ENCODE measurements at regions not wholly inside any gene's neighbourhood (a gene's known extent, or its start where the extent isn't known, plus 50 kb on each side); places are given as distances from the start of the nearest gene placed in this dataset.
"Not testable (repeated sequence)": the region's sequence is repeated elsewhere in the genome, so short reads cannot be mapped to it uniquely, and the experiment has no call there.

DNA sequence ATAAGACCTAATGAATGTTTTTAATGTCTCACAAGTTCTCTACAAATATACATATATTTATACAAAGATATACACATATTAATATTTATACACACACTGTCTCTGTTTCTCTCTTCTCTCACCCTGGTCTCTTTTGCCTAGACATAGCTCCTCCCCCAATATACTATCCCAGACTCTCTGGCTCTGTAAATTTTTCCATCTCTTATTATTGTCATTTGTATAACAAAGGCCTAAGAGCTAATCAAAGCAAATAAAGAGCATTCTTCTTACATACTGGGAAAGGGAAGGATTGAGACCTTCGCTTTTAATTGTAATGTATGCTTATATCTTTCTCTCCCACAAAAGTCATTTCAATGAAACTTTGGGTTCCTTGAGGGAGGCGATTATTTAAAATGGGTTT, 318.1 kb downstream of the ADAMTS20 start:
- no peaks in the 10 kb centered on the region for H3K4me1 ChIP-seq (ENCODE audit: insufficient read depth)
- 98% methylated on average over 2 of the region's 2 CpGs for WGBS
- no peak overlapping the region for H3K27ac ChIP-seq (ENCODE audit: low read depth)
- no peaks in the 10 kb centered on the region for H3K36me3 ChIP-seq (ENCODE audit: insufficient read depth)
- no peak overlapping the region for H3K4me3 ChIP-seq (ENCODE audit: low read depth, low read length)
- DNase-seq (ENCODE audit: extremely low spot score) = no peak

- no peak overlapping the region for H3K27ac ChIP-seq (ENCODE audit: low read depth)
- 98% methylated on average over 2 of the region's 2 CpGs for WGBS
- peaks cover 3% of the 10 kb centered on the region for H3K36me3 ChIP-seq (ENCODE audit: insufficient read depth)
- DNase-seq (ENCODE audit: extremely low spot score) = no peak
- no peak overlapping the region for H3K4me3 ChIP-seq (ENCODE audit: low read depth, low read length)
- no peaks in the 10 kb centered on the region for H3K4me1 ChIP-seq (ENCODE audit: insufficient read depth)
Observed at GRCh38 chr12:43226151-43226550, 325.9 kb downstream of the ADAMTS20 start.

GRCh38 chr12:43224190-43224805, 327.7 kb downstream of the ADAMTS20 start:
- WGBS = 96% methylated on average over 35 of the region's 36 CpGs
- not testable (repeated sequence) for H3K4me3 ChIP-seq (ENCODE audit: low read depth, low read length); H3K4me1 ChIP-seq (ENCODE audit: insufficient read depth); H3K27ac ChIP-seq (ENCODE audit: low read depth); H3K36me3 ChIP-seq (ENCODE audit: insufficient read depth); DNase-seq (ENCODE audit: extremely low spot score)

GRCh38 chr12:43222796-43223195, 329.2 kb downstream of the ADAMTS20 start:
- Histone ChIP-seq H3K27ac (ENCODE audit: low read depth) (no peak overlapping the region), H3K36me3 (ENCODE audit: insufficient read depth) (peaks cover 3% of the 10 kb centered on the region), H3K4me1 (ENCODE audit: insufficient read depth) (no peaks in the 10 kb centered on the region), H3K4me3 (ENCODE audit: low read depth, low read length) (no peak overlapping the region)
- no peak for DNase-seq (ENCODE audit: extremely low spot score)
- 64% methylated on average over 3 of the region's 3 CpGs for WGBS

GRCh38 chr12:43221216-43221615, 330.8 kb downstream of the ADAMTS20 start:
- H3K27ac ChIP-seq (ENCODE audit: low read depth) = no peak overlapping the region
- 90% methylated on average over 4 of the region's 4 CpGs for WGBS
- H3K4me3 ChIP-seq (ENCODE audit: low read depth, low read length) = no peak overlapping the region
- H3K36me3 ChIP-seq (ENCODE audit: insufficient read depth) = no peaks in the 10 kb centered on the region
- DNase-seq (ENCODE audit: extremely low spot score) = no peak
- H3K4me1 ChIP-seq (ENCODE audit: insufficient read depth) = no peaks in the 10 kb centered on the region

DNA sequence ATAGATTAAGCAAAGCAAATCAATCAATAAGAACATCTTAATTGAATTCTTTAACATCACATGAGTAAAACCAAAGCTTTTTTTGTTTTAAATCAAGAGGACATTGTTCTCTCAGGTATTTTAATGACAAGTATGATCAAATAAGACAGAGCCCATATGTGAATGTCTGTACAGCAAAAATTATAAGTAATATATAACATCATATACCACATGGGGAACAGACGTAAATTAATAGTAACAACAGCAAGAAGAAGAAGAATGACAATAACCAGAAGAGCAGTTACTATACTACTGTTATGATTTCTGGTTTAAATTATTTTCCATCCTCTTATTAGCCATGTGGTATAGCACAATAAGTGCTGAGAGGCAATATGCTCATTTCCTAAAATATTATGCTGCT, 335.5 kb downstream of the ADAMTS20 start:
- 80% methylated on average over 1 of the region's 1 CpG for WGBS
- H3K4me1 ChIP-seq (ENCODE audit: insufficient read depth) = no peaks in the 10 kb centered on the region
- H3K36me3 ChIP-seq (ENCODE audit: insufficient read depth) = no peaks in the 10 kb centered on the region
- no peak overlapping the region for H3K4me3 ChIP-seq (ENCODE audit: low read depth, low read length)
- no peak for DNase-seq (ENCODE audit: extremely low spot score)
- no peak overlapping the region for H3K27ac ChIP-seq (ENCODE audit: low read depth)

- no peak overlapping the region for H3K4me3 ChIP-seq (ENCODE audit: low read depth, low read length)
- H3K4me1 ChIP-seq (ENCODE audit: insufficient read depth) = no peaks in the 10 kb centered on the region
- DNase-seq (ENCODE audit: extremely low spot score) = no peak
- H3K27ac ChIP-seq (ENCODE audit: low read depth) = no peak overlapping the region
- no peaks in the 10 kb centered on the region for H3K36me3 ChIP-seq (ENCODE audit: insufficient read depth)
- 78% methylated on average over 5 of the region's 5 CpGs for WGBS
Observed at GRCh38 chr12:43214166-43214565, 337.8 kb downstream of the ADAMTS20 start.

GRCh38 chr12:43213608-43214007, 338.4 kb downstream of the ADAMTS20 start:
- no peaks in the 10 kb centered on the region for H3K36me3 ChIP-seq (ENCODE audit: insufficient read depth)
- no peaks in the 10 kb centered on the region for H3K4me1 ChIP-seq (ENCODE audit: insufficient read depth)
- no peak for DNase-seq (ENCODE audit: extremely low spot score)
- no peak overlapping the region for H3K4me3 ChIP-seq (ENCODE audit: low read depth, low read length)
- no peak overlapping the region for H3K27ac ChIP-seq (ENCODE audit: low read depth)
- whole genome bisulfite sequencing = 94% methylated on average over 3 of the region's 3 CpGs

DNA sequence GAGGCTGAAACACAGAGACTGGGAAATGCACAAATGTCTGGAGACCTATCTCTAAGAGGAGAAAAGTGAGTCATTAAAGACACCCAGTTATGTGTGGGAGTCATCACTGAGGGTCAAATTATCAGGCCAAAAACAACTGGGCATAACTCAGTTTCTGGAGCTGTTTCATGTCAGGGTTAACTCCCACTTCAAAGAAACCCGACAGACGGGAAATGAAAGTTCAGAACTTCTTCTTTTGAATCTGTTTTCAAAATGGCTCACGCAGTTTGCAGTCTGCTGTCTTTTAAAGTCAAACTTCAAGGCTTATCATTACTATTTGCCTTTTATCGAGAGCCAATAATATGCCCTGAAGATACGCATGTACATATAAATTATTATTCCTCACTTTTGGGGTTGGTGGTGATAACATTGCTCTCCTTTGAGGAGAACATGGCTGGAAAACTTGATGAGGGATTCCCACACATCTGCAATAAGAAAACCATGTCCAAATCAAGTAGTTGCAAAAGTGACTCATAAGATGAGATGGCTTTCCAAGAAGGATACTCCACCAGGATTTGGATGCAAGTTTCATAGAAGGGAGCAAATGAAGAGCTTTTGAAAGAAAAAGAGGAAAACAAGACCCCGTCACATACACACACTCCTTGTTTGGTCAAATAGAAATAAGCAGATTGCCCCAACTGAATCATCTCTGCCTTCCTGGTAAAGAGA, 341.4 kb downstream of the ADAMTS20 start:
- peak; percentile 29 for DNase-seq (ENCODE audit: extremely low spot score)
- Histone ChIP-seq H3K4me1 (ENCODE audit: insufficient read depth) (no peaks in the 10 kb centered on the region), H3K4me3 (ENCODE audit: low read depth, low read length) (no peak overlapping the region), H3K36me3 (ENCODE audit: insufficient read depth) (no peaks in the 10 kb centered on the region), H3K27ac (ENCODE audit: low read depth) (peak overlapping the region; percentile 5)
- WGBS = 57% methylated on average over 6 of the region's 6 CpGs

DNA sequence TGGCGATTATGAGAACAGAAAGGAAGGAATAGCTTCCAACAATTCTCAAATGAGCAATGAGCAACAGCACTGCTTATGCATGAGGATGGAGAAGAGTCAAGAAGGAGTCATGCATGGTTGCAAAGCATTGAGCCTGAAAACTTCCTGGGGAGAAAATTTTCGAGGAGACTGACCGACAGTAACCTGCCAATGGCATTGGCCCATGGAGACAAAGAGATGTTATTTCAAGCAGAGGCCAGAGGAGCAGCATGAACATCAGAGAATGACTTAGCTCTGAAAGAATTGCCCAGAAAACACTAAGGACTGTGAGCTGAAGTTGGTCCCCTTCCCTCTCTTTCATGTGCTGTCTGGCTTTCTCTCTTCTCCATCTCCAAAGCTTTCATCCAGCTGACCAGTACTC, 343.4 kb downstream of the ADAMTS20 start:
- no peak for DNase-seq (ENCODE audit: extremely low spot score)
- no peak overlapping the region for H3K4me3 ChIP-seq (ENCODE audit: low read depth, low read length)
- H3K36me3 ChIP-seq (ENCODE audit: insufficient read depth) = no peaks in the 10 kb centered on the region
- H3K4me1 ChIP-seq (ENCODE audit: insufficient read depth) = no peaks in the 10 kb centered on the region
- 90% methylated on average over 3 of the region's 3 CpGs for WGBS
- no peak overlapping the region for H3K27ac ChIP-seq (ENCODE audit: low read depth)

GRCh38 chr12:43208221-43208620, 343.8 kb downstream of the ADAMTS20 start:
- DNase-seq (ENCODE audit: extremely low spot score) = no peak
- no peaks in the 10 kb centered on the region for H3K36me3 ChIP-seq (ENCODE audit: insufficient read depth)
- H3K4me1 ChIP-seq (ENCODE audit: insufficient read depth) = no peaks in the 10 kb centered on the region
- no peak overlapping the region for H3K4me3 ChIP-seq (ENCODE audit: low read depth, low read length)
- H3K27ac ChIP-seq (ENCODE audit: low read depth) = no peak overlapping the region
- WGBS = 95% methylated on average over 5 of the region's 5 CpGs

- no peak overlapping the region for H3K27ac ChIP-seq (ENCODE audit: low read depth)
- no peaks in the 10 kb centered on the region for H3K36me3 ChIP-seq (ENCODE audit: insufficient read depth)
- DNase-seq (ENCODE audit: extremely low spot score) = no peak
- H3K4me1 ChIP-seq (ENCODE audit: insufficient read depth) = no peaks in the 10 kb centered on the region
- no peak overlapping the region for H3K4me3 ChIP-seq (ENCODE audit: low read depth, low read length)
Observed at GRCh38 chr12:43206396-43206795, 345.6 kb downstream of the ADAMTS20 start.

DNA sequence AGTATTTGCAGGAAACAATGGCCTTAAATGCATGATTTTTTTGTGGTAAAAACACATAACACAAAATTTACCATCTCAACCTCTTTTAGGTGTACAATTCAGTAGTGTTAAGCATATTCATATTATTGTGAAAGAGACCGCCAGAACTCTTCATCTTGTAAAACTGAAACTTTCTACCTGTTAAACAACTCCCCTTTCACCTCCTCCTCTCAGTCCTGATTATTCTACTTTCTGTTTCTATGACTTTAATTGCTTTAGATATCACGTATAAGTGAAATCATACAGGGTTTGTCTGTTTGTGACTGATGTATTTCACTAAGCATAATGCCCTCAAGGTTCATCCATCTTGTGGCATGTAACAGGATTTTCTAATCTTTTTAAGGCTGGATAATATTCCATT, 353.4 kb downstream of the ADAMTS20 start:
- DNase-seq (ENCODE audit: extremely low spot score) = no peak
- Histone ChIP-seq H3K4me3 (ENCODE audit: low read depth, low read length) (no peak overlapping the region), H3K4me1 (ENCODE audit: insufficient read depth) (no peaks in the 10 kb centered on the region), H3K36me3 (ENCODE audit: insufficient read depth) (no peaks in the 10 kb centered on the region), H3K27ac (ENCODE audit: low read depth) (no peak overlapping the region)
- 93% methylated on average over 2 of the region's 2 CpGs for WGBS

- no peaks in the 10 kb centered on the region for H3K36me3 ChIP-seq (ENCODE audit: insufficient read depth)
- no peak overlapping the region for H3K4me3 ChIP-seq (ENCODE audit: low read depth, low read length)
- WGBS = 60% methylated on average over 2 of the region's 2 CpGs
- no peaks in the 10 kb centered on the region for H3K4me1 ChIP-seq (ENCODE audit: insufficient read depth)
- DNase-seq (ENCODE audit: extremely low spot score) = no peak
- no peak overlapping the region for H3K27ac ChIP-seq (ENCODE audit: low read depth)
Observed at GRCh38 chr12:43196268-43196907, 355.6 kb downstream of the ADAMTS20 start.
